ENCODE measurements at regions not wholly inside any gene's neighbourhood (a gene's known extent, or its start where the extent isn't known, plus 50 kb on each side); places are given as distances from the start of the nearest gene placed in this dataset.

DNA sequence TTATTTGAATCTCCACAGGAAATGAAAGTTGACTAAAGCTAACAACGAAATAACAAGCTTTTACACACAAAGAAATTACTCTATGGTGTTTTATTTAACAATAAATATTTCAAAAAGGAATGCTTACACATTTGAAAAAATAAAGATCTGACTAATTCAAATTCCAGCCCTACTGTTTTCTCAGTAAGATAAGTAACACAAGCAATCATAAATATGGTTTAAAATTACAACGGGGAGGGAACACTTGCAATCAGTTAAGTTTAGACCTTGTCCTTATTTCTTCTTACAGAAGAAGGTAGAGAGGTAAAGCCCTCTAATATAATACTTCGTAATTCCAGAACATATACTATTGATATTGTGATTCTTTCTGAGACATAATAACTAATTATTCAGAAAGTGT lies 158.5 kb downstream of the DHX15 start:
- TF ChIP-seq MYC (IDR thresholded peaks at IDR 0.05; ENCODE audit: low read depth, low read length) (no peak), POLR2AphosphoS5 (IDR thresholded peaks at IDR 0.05; ENCODE audit: insufficient read depth, low read depth, low read length) (no peak), EZH2 (IDR thresholded peaks at IDR 0.05; ENCODE audit: borderline replicate concordance, low read depth, low read length, severe bottlenecking) (no peak), POLR2A (IDR thresholded peaks at IDR 0.05; ENCODE audit: low read depth, low read length) (no peak), FOS (IDR thresholded peaks at IDR 0.05; ENCODE audit: borderline replicate concordance, insufficient read depth, low read length) (no peak), JUN (IDR thresholded peaks at IDR 0.05; ENCODE audit: borderline replicate concordance, insufficient read depth, insufficient read length, low read depth) (no peak), GATA2 (IDR thresholded peaks at IDR 0.05; ENCODE audit: insufficient read depth, insufficient read length, low read depth, low read length) (no peak)
- TF ChIP-seq, protein P1, sequence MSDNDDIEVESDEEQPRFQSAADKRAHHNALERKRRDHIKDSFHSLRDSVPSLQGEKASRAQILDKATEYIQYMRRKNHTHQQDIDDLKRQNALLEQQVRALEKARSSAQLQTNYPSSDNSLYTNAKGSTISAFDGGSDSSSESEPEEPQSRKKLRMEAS (IDR thresholded peaks at IDR 0.05; ENCODE audit: insufficient read depth, insufficient read length) = no peak
- TF ChIP-seq, protein P2, sequence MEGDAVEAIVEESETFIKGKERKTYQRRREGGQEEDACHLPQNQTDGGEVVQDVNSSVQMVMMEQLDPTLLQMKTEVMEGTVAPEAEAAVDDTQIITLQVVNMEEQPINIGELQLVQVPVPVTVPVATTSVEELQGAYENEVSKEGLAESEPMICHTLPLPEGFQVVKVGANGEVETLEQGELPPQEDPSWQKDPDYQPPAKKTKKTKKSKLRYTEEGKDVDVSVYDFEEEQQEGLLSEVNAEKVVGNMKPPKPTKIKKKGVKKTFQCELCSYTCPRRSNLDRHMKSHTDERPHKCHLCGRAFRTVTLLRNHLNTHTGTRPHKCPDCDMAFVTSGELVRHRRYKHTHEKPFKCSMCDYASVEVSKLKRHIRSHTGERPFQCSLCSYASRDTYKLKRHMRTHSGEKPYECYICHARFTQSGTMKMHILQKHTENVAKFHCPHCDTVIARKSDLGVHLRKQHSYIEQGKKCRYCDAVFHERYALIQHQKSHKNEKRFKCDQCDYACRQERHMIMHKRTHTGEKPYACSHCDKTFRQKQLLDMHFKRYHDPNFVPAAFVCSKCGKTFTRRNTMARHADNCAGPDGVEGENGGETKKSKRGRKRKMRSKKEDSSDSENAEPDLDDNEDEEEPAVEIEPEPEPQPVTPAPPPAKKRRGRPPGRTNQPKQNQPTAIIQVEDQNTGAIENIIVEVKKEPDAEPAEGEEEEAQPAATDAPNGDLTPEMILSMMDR (IDR thresholded peaks at IDR 0.05; ENCODE audit: extremely low read depth in 1 of 2, insufficient read depth in 1 of 2, low read depth in 1 of 2, low read length in 2 of 2) = no peak
- no TSS peak for BruUV-seq (replicated peaks)
- ChIA-PET CTCF (interaction anchor here (1.0 kb wide), 1 partner anchor 14 kb away, joined by 3 read pairs; no protein-coding TSS in a partner anchor), POLR2A (no interaction called here)
- H2AFZ ChIP-seq (ENCODE audit: low read depth, low read length) = no peak overlapping the region
- FAIRE-seq (no peak), DNase-seq (ENCODE audit: low read depth, low spot score) (no peak)
- no peak overlapping the region for H3K4me3 ChIP-seq (replicated peaks in 1 of 3; ENCODE audit: insufficient read depth in 1 of 3, low read depth in 1 of 3, low read length in 3 of 3)
- dilution Hi-C loops (cut with MboI; ENCODE audit: extremely low pct_ligation_motif_present, low sequenced_read_pairs) (no loop called here), intact Hi-C loops (cut with micrococcal nuclease) (no loop called here)
- H3K9ac ChIP-seq (replicated peaks; ENCODE audit: extremely low read depth, insufficient read depth, low read length) = no peak overlapping the region
- no peaks in the 10 kb centered on the region for H3K79me2 ChIP-seq (ENCODE audit: control insufficient read depth, insufficient read depth, low read length)
- H3K4me2 ChIP-seq (ENCODE audit: insufficient read depth, low read length) = no peak overlapping the region
- no peak overlapping the region for H3K27ac ChIP-seq (ENCODE audit: insufficient read depth, low read depth, low read length)
- no peaks in the 10 kb centered on the region for H3K9me3 ChIP-seq (replicated peaks; ENCODE audit: control insufficient read depth, insufficient read depth, low read length)
- H4K20me1 ChIP-seq (replicated peaks; ENCODE audit: control insufficient read depth, extremely low read depth, insufficient read depth, low read length) = no peaks in the 10 kb centered on the region
- H3K36me3 ChIP-seq (ENCODE audit: control insufficient read depth in 2 of 2, extremely low read depth in 1 of 2, insufficient read depth in 2 of 2, low read length in 2 of 2) = no peaks in the 10 kb centered on the region
- H3K27me3 ChIP-seq (ENCODE audit: control insufficient read depth in 2 of 2, insufficient read depth in 2 of 2, low read length in 2 of 2) = no peaks in the 10 kb centered on the region
- no peaks in the 10 kb centered on the region for H3K4me1 ChIP-seq (ENCODE audit: control insufficient read depth, extremely low read depth, insufficient read depth, low read length)
- no peaks in the 10 kb centered on the region for H3K9me1 ChIP-seq (replicated peaks; ENCODE audit: control insufficient read depth, extremely low read depth, insufficient read depth, low read length)

All from endothelial cell of umbilical vein (primary cell).